Spleen (tissue), 7 donors: ENCODE measurements at regions not wholly inside any gene's neighbourhood (a gene's known extent, or its start where the extent isn't known, plus 50 kb on each side); places are given as distances from the start of the nearest gene placed in this dataset.
"Not testable (repeated sequence)": the region's sequence is repeated elsewhere in the genome, so short reads cannot be mapped to it uniquely, and the experiment has no call there.

ENCODE experiments used
- CTCF ChIP-seq, 11 experiments: fragments of 200-600 bp in 7 of 11; fragments of 450-650 bp in 4 of 11; sonication (generic) in 4 of 11; IDR thresholded peaks in 8 of 11; conservative IDR thresholded peaks in 3 of 11; 1 replicate in 7 of 11; 2 replicates in 4 of 11; pipeline versions ENCODE4 v1.4.0 to v1.8.0; 2016 to 2021; ENCODE audit warnings: antibody characterized with exemption in 11 of 11, inconsistent platforms in 4 of 11, mild to moderate bottlenecking in 1 of 11
- POLR2A ChIP-seq, 3 donors: fragments of 450-650 bp; IDR thresholded peaks; one replicate each; pipeline ENCODE4 v1.5.1; 2017; ENCODE audit warnings: antibody characterized with exemption in 3 of 3, mild to moderate bottlenecking in 1 of 3
- donor health status: DM: no; HTN: no; CAD: no; lungs with moderate emphysema.
- donor health status: DM: no; HTN: no; CAD: no.
- donor health status: DM: no; HTN: no; CAD: no.

GRCh38 chr2:111365986-111366640 is 245.4 kb downstream of the BCL2L11 start:
- not testable (repeated sequence) for TF ChIP-seq CTCF (IDR thresholded peaks at IDR 0.05 in 8 of 11, conservative IDR thresholded peaks at IDR 0.05 in 3 of 11); POLR2A (IDR thresholded peaks at IDR 0.05)
